GM12878 (cell line): ENCODE measurements at regions not wholly inside any gene's neighbourhood (a gene's known extent, or its start where the extent isn't known, plus 50 kb on each side); places are given as distances from the start of the nearest gene placed in this dataset.

ENCODE experiments used
- ATAC-seq: fragments of 200-7000 bp; cut with Tn5 transposase; 3 replicates; pipeline ENCODE4 v1.9.1; 2020; ENCODE audit warnings: mild to moderate bottlenecking, moderate library complexity
- BruUV-seq: library from RNA; stranded (reverse); fragments of 400-500 nt; replicated peaks from 2 replicates; lab custom pipeline; 2021; lab: Mats Ljungman, UMichigan
- CTCF ChIA-PET: fragments of 300-600 bp; sonication (Branson Sonifier 250); formaldehyde crosslinking; extraction: SDS; loops from one replicate; lab custom pipeline; 2021; ENCODE audit warnings: inconsistent platforms; lab: Yijun Ruan, JAX
- POLR2A ChIA-PET: fragments of 350-600 bp; formaldehyde crosslinking; extraction: SDS; loops from one replicate; lab custom pipeline; 2021; ENCODE audit warnings: inconsistent platforms; lab: Charles Lee
- RAD21 ChIA-PET: fragments of 300-600 bp; sonication (Branson Sonifier 250); formaldehyde crosslinking; loops from one replicate; lab custom pipeline; 2023; ENCODE audit warnings: antibody characterized with exemption; ENCODE audit not compliant: unreplicated experiment; lab: Charles Lee
- SMC1A ChIA-PET: fragments of 300-600 bp; sonication (Branson Sonifier 250); formaldehyde crosslinking; loops from one replicate; lab custom pipeline; 2023; ENCODE audit not compliant: unreplicated experiment, uncharacterized antibody; lab: Charles Lee
- DNase-seq: peaks from one replicate; pipeline ENCODE4 v3.0.0-alpha.2; 2011; ENCODE audit warnings: low read depth, low spot score
- FAIRE-seq: peaks from 3 replicates; lab custom pipeline; 2011; peaks lifted over from hg19 to GRCh38; lab: Jason Lieb, UNC
- H2AFZ ChIP-seq: 2 replicates; pipeline ENCODE4 v1.6.0; 2011; ENCODE audit warnings: low read depth, low read length, control low read depth; ENCODE audit not compliant: control insufficient read depth
- H3K27ac ChIP-seq: 2 replicates; pipeline ENCODE4 v1.5.1; 2011; ENCODE audit warnings: control low read depth; ENCODE audit not compliant: control insufficient read depth, insufficient read depth
- H3K27me3 ChIP-seq, 2 experiments: replicated peaks in 1 of 2; 2 replicates each; pipeline versions ENCODE4 v1.6.0 to v1.6.1; 2011; ENCODE audit warnings: low read length in 1 of 2; ENCODE audit not compliant: control insufficient read depth in 2 of 2, insufficient read depth in 2 of 2
- H3K36me3 ChIP-seq, 2 experiments: 2 replicates each; pipeline ENCODE4 v1.5.1; 2011; ENCODE audit warnings: low read length in 1 of 2; ENCODE audit not compliant: control insufficient read depth in 2 of 2, insufficient read depth in 2 of 2
- H3K4me1 ChIP-seq: 2 replicates; pipeline ENCODE4 v1.6.1; 2011; ENCODE audit warnings: mild to moderate bottlenecking, low read length, moderate library complexity, mixed read lengths; ENCODE audit not compliant: control insufficient read depth, insufficient read depth
- H3K4me2 ChIP-seq: 2 replicates; pipeline ENCODE4 v1.6.0; 2011; ENCODE audit warnings: control low read depth; ENCODE audit not compliant: control insufficient read depth, insufficient read depth
- H3K4me3 ChIP-seq: fragments of 200-600 bp; sonication (generic); 2 replicates; pipeline ENCODE4 v1.5.1; 2016
- H3K79me2 ChIP-seq: 2 replicates; pipeline ENCODE4 v1.6.0; 2011; ENCODE audit warnings: low read length; ENCODE audit not compliant: control insufficient read depth, insufficient read depth
- H3K9ac ChIP-seq: 2 replicates; pipeline ENCODE4 v1.8.0; 2011; ENCODE audit warnings: low read length, control low read depth, mixed read lengths; ENCODE audit not compliant: control insufficient read depth, insufficient read depth
- H3K9me3 ChIP-seq: replicated peaks from 3 replicates; pipeline ENCODE4 v1.5.1; 2011; ENCODE audit warnings: mild to moderate bottlenecking, low read length; ENCODE audit not compliant: control insufficient read depth, insufficient read depth
- H4K20me1 ChIP-seq: 2 replicates; pipeline ENCODE4 v1.6.0; 2011; ENCODE audit not compliant: control insufficient read depth, insufficient read depth
- CHD1 ChIP-seq: IDR thresholded peaks from 2 replicates; pipeline ENCODE4 v1.6.1; 2012; ENCODE audit warnings: low read depth, low read length, improper control_type of control experiment
- MEF2B ChIP-seq: fragments of 450-650 bp; IDR thresholded peaks from 2 replicates; pipeline ENCODE4 v1.6.1; 2018; ENCODE audit warnings: mild to moderate bottlenecking, moderate library complexity; ENCODE audit not compliant: partially characterized antibody, poor library complexity, severe bottlenecking
- TARDBP ChIP-seq: IDR thresholded peaks from 2 replicates; pipeline ENCODE4 v1.6.1; 2016; ENCODE audit warnings: borderline replicate concordance
- USF1 ChIP-seq: IDR thresholded peaks from 2 replicates; pipeline ENCODE4 v1.6.1; 2011; ENCODE audit warnings: borderline replicate concordance, low read depth, mild to moderate bottlenecking, moderate library complexity, mixed read lengths, low read length; ENCODE audit not compliant: insufficient read depth; ENCODE audit errors: extremely low read length
- YY1 ChIP-seq: IDR thresholded peaks from 2 replicates; pipeline ENCODE4 v1.6.1; 2011; ENCODE audit warnings: low read depth, mild to moderate bottlenecking, low read length
- ZBTB33 ChIP-seq: fragments of 450-650 bp; IDR thresholded peaks from 2 replicates; pipeline ENCODE4 v1.6.1; 2017; ENCODE audit warnings: mild to moderate bottlenecking
- WGBS: methylation state at CpG from one replicate; pipeline ENCODE4 v1.1.6; 2016; ENCODE audit warnings: low lambda C conversion rate; ENCODE audit not compliant: insufficient replicate concordance, insufficient coverage; ENCODE audit errors: missing lambda C conversion rate; 5-methylcytosine and 5-hydroxymethylcytosine counted together
- in situ Hi-C: fragments of 300-500 bp; cut with MboI; formaldehyde crosslinking; loops from 9 replicates; pipeline ENCODE4 v1.14.3; 2018; ENCODE audit warnings: mixed read lengths
- intact Hi-C: fragments of 100-400 bp; cut with micrococcal nuclease; formaldehyde crosslinking; loops from one replicate; pipeline ENCODE4 v1.14.2; 2022; ENCODE audit not compliant: unreplicated experiment

GRCh38 chr11:122033193-122033592, 82.8 kb downstream of the BLID start:
- Histone ChIP-seq H3K27me3 (no peaks in the 10 kb centered on the region), H3K4me1 (no peaks in the 10 kb centered on the region), H3K4me2 (no peak overlapping the region), H3K27ac (no peak overlapping the region), H3K9me3 (no peaks in the 10 kb centered on the region), H3K9ac (no peak overlapping the region), H2AFZ (no peak overlapping the region), H3K4me3 (no peak overlapping the region), H3K36me3 (no peaks in the 10 kb centered on the region), H4K20me1 (no peaks in the 10 kb centered on the region), H3K79me2 (no peaks in the 10 kb centered on the region)
- no peak for ATAC-seq
- intact Hi-C loops (no loop called here), in situ Hi-C loops (no loop called here)
- TF ChIP-seq ZBTB33: no peak
- TF ChIP-seq TARDBP: no peak
- no peak for TF ChIP-seq YY1
- no peak for TF ChIP-seq CHD1
- no peak for TF ChIP-seq USF1
- no peak for TF ChIP-seq MEF2B
- WGBS: 0% methylated on average over 2 of the region's 2 CpGs
- RAD21 ChIA-PET: no interaction called here
- DNase-seq: no peak
- no TSS peak for BruUV-seq
- POLR2A ChIA-PET: no interaction called here
- SMC1A ChIA-PET: interaction anchor here (0.6 kb wide), 1 partner anchor 205 kb away, joined by 3 read pairs; no protein-coding TSS in a partner anchor
- CTCF ChIA-PET: no interaction called here
- no peak for FAIRE-seq
